ENCODE measurements at regions not wholly inside any gene's neighbourhood (a gene's known extent, or its start where the extent isn't known, plus 50 kb on each side); places are given as distances from the start of the nearest gene placed in this dataset.

DNA sequence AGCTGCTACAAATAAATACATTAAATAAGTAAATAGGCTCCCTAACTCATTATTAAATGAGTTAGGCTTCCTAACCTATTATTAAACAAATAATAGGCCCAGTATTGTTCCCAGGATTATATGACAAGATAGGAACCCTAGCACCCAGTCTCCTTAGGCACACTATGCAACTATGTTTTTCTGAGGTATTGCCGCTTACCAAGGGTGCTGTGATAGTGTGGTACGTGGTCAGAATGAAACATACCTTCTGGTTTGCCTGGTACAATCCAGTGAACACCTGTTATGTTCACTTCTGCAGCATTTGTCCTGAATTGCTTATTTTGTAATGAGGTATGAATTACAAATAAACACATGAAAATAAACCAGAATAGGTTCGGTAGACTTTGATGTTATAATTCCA, 375.6 kb upstream of the GBE1 start:
- TF ChIP-seq SPI1 (IDR thresholded peaks at IDR 0.05; ENCODE audit: low read depth, low read length) (no peak), POLR2A (IDR thresholded peaks at IDR 0.05; ENCODE audit: low read depth, low read length) (no peak), POLR2AphosphoS5 (IDR thresholded peaks at IDR 0.05; ENCODE audit: low read depth, low read length) (no peak), TAF1 (IDR thresholded peaks at IDR 0.05; ENCODE audit: low read depth, low read length) (no peak)

All from GM12891 (cell line).